ENCODE measurements at regions not wholly inside any gene's neighbourhood (a gene's known extent, or its start where the extent isn't known, plus 50 kb on each side); places are given as distances from the start of the nearest gene placed in this dataset.

GRCh38 chr13:40452038-40452666 is 214.3 kb downstream of the FOXO1 start:
- H4K20me1 ChIP-seq (replicated peaks; ENCODE audit: control insufficient read depth, insufficient read depth, low read length), result no peaks in the 10 kb centered on the region
- no peak overlapping the region for H3K4me3 ChIP-seq
- WGBS (ENCODE audit: insufficient coverage, low coverage, missing lambda C conversion rate), result 0% methylated on average over 3 of the region's 5 CpGs
- no peak overlapping the region for H2AFZ ChIP-seq (ENCODE audit: low read depth, low read length)
- intact Hi-C loops (cut with micrococcal nuclease), result no loop called here
- H3K4me1 ChIP-seq (replicated peaks in 1 of 2; ENCODE audit: control insufficient read depth in 2 of 2, insufficient read depth in 2 of 2, low read length in 2 of 2), result no peaks in the 10 kb centered on the region
- no peak for DNase-seq (ENCODE audit: extremely low read depth in 1 of 4, low spot score in 3 of 4)
- H3K79me2 ChIP-seq (ENCODE audit: control insufficient read depth, insufficient read depth, low read length), result no peaks in the 10 kb centered on the region
- H3K9ac ChIP-seq (ENCODE audit: insufficient read depth in 1 of 2, low read depth in 2 of 2, low read length in 2 of 2), result no peak overlapping the region
- H3K36me3 ChIP-seq (ENCODE audit: control insufficient read depth, insufficient read depth, low read length), result no peaks in the 10 kb centered on the region
- TF ChIP-seq SMAD3 (CRISPR knock-in tag; conservative IDR thresholded peaks at IDR 0.05) (no peak), IRF1 (CRISPR knock-in tag; IDR thresholded peaks at IDR 0.05; ENCODE audit: borderline replicate concordance) (no peak), ZC3H8 (IDR thresholded peaks at IDR 0.05) (no peak), ARHGAP35 (IDR thresholded peaks at IDR 0.05; ENCODE audit: partially characterized antibody) (no peak), GMEB1 (CRISPR knock-in tag; IDR thresholded peaks at IDR 0.05) (no peak), MED1 (CRISPR knock-in tag; IDR thresholded peaks at IDR 0.05; ENCODE audit: borderline replicate concordance) (no peak), HEY1 (CRISPR knock-in tag; IDR thresholded peaks at IDR 0.05; ENCODE audit: borderline replicate concordance) (no peak)
- H3K9me1 ChIP-seq (ENCODE audit: control insufficient read depth, insufficient read depth, low read length), result no peaks in the 10 kb centered on the region
- CTCF ChIA-PET (ENCODE audit: low intra/inter-chr PET ratio), result no interaction called here
- H3K27me3 ChIP-seq (ENCODE audit: control insufficient read depth in 2 of 2, insufficient read depth in 2 of 2, low read length in 2 of 2), result no peaks in the 10 kb centered on the region
- in situ Hi-C loops (cut with MboI), result no loop called here
- POLR2A ChIA-PET, result no interaction called here
- no peak overlapping the region for H3K27ac ChIP-seq (ENCODE audit: extremely low read depth, low read depth, low read length)
- no peak overlapping the region for H3K4me2 ChIP-seq (ENCODE audit: insufficient read depth, low read length)
- no peak for ATAC-seq
- no TSS peak for BruUV-seq (replicated peaks)
- no peak for FAIRE-seq
- H3K9me3 ChIP-seq (replicated peaks; ENCODE audit: control insufficient read depth, insufficient read depth, low read depth, low read length), result no peaks in the 10 kb centered on the region
